Thyroid gland (tissue), 4 donors: ENCODE measurements at regions not wholly inside any gene's neighbourhood (a gene's known extent, or its start where the extent isn't known, plus 50 kb on each side); places are given as distances from the start of the nearest gene placed in this dataset.

Experiments
- CTCF ChIP-seq, 6 experiments: fragments of 200-600 bp in 3 of 6; fragments of 450-650 bp in 3 of 6; sonication (generic) in 3 of 6; IDR thresholded peaks; one replicate each; pipeline ENCODE4 v1.5.1; 2016 to 2019; ENCODE audit warnings: antibody characterized with exemption in 6 of 6, mild to moderate bottlenecking in 2 of 6, inconsistent platforms in 1 of 6, moderate library complexity in 1 of 6
- POLR2A ChIP-seq, 2 donors: fragments of 450-650 bp; IDR thresholded peaks; one replicate each; pipeline ENCODE4 v1.6.1; 2017; ENCODE audit warnings: antibody characterized with exemption in 2 of 2, mild to moderate bottlenecking in 2 of 2, moderate library complexity in 1 of 2

- TF ChIP-seq CTCF (IDR thresholded peaks at IDR 0.05), result no peak
- TF ChIP-seq POLR2A (IDR thresholded peaks at IDR 0.05), result no peak
Observed at GRCh38 chr2:236866542-236867340, 218.9 kb upstream of the COPS8 start.
